Testis (tissue), 2 donors: ENCODE measurements at regions not wholly inside any gene's neighbourhood (a gene's known extent, or its start where the extent isn't known, plus 50 kb on each side); places are given as distances from the start of the nearest gene placed in this dataset.

Source experiments
- DNase-seq: peaks from one replicate; pipeline ENCODE4 v3.0.0-alpha.2; 2019
- H3K27ac ChIP-seq, 2 donors: fragments of 200-600 bp; sonication (generic); one replicate each; pipeline ENCODE4 v1.5.1; 2019
- H3K27me3 ChIP-seq: fragments of 200-600 bp; sonication (generic); one replicate; pipeline ENCODE4 v1.5.1; 2019
- H3K36me3 ChIP-seq: fragments of 200-600 bp; sonication (generic); one replicate; pipeline ENCODE4 v1.5.1; 2017; ENCODE audit warnings: low read depth; ENCODE audit errors: missing control alignments
- H3K4me1 ChIP-seq: fragments of 200-600 bp; sonication (generic); one replicate; pipeline ENCODE4 v1.5.1; 2019
- H3K4me3 ChIP-seq, 2 donors: fragments of 200-600 bp; sonication (generic); one replicate each; pipeline ENCODE4 v1.5.1; 2017 to 2019
- H3K9me3 ChIP-seq: fragments of 200-600 bp; sonication (generic); one replicate; pipeline ENCODE4 v1.5.1; 2017
- CTCF ChIP-seq, 3 experiments: fragments of 450-650 bp in 2 of 3; fragments of 200-600 bp in 1 of 3; sonication (generic) in 1 of 3; IDR thresholded peaks; one replicate each; pipeline ENCODE4 v1.5.1; 2016 to 2019; ENCODE audit warnings: antibody characterized with exemption in 3 of 3, mild to moderate bottlenecking in 2 of 3, moderate library complexity in 1 of 3
- POLR2A ChIP-seq: fragments of 450-650 bp; IDR thresholded peaks from one replicate; pipeline ENCODE4 v1.6.1; 2017; ENCODE audit warnings: antibody characterized with exemption, mild to moderate bottlenecking, moderate library complexity
- WGBS, 2 donors: methylation state at CpG; one replicate each; pipeline ENCODE4 v1.1.5; 2018; 5-methylcytosine and 5-hydroxymethylcytosine counted together
- intact Hi-C: fragments of 100-400 bp; cut with DNase I; formaldehyde crosslinking; loops from one replicate; pipeline ENCODE4 v1.15.1; 2023; ENCODE audit warnings: low total_unique reads

GRCh38 chr15:69963385-69963784, 134.3 kb downstream of the TLE3 start:
- no peaks in the 10 kb centered on the region for H3K4me1 ChIP-seq
- H3K27ac ChIP-seq = no peak overlapping the region
- TF ChIP-seq CTCF (IDR thresholded peaks at IDR 0.05) (no peak), POLR2A (no peak)
- no peaks in the 10 kb centered on the region for H3K9me3 ChIP-seq
- no peaks in the 10 kb centered on the region for H3K27me3 ChIP-seq
- no peaks in the 10 kb centered on the region for H3K36me3 ChIP-seq
- no peak overlapping the region for H3K4me3 ChIP-seq
- intact Hi-C loops = no loop called here
- no peak for DNase-seq

GRCh38 chr15:69971771-69972170, 125.9 kb downstream of the TLE3 start:
- TF ChIP-seq CTCF (IDR thresholded peaks at IDR 0.05) (no peak), POLR2A (no peak)
- Histone ChIP-seq H3K27me3 (no peaks in the 10 kb centered on the region), H3K9me3 (no peaks in the 10 kb centered on the region), H3K4me3 (no peak overlapping the region), H3K27ac (no peak overlapping the region), H3K4me1 (no peaks in the 10 kb centered on the region), H3K36me3 (no peaks in the 10 kb centered on the region)
- no peak for DNase-seq
- intact Hi-C loops = no loop called here
- 88% methylated on average over 2 of the region's 2 CpGs for WGBS, 2 donors

- intact Hi-C loops = no loop called here
- DNase-seq = no peak
- H3K27me3 ChIP-seq = no peaks in the 10 kb centered on the region
- TF ChIP-seq CTCF (IDR thresholded peaks at IDR 0.05) (no peak), POLR2A (no peak)
- H3K4me1 ChIP-seq = no peaks in the 10 kb centered on the region
- 82 to 85% methylated on average over 3 of the region's 3 CpGs for WGBS, 2 donors
- no peaks in the 10 kb centered on the region for H3K9me3 ChIP-seq
- no peak overlapping the region for H3K4me3 ChIP-seq
- H3K27ac ChIP-seq = no peak overlapping the region
- H3K36me3 ChIP-seq = no peaks in the 10 kb centered on the region
These were observed 125.3 kb downstream of the TLE3 start for GRCh38 chr15:69972436-69972835.

GRCh38 chr15:69973102-69973714, 124.5 kb downstream of the TLE3 start:
- H3K27ac ChIP-seq = no peak overlapping the region
- no peaks in the 10 kb centered on the region for H3K9me3 ChIP-seq
- WGBS, 2 donors = 57 to 60% methylated on average over 6 of the region's 6 CpGs
- TF ChIP-seq POLR2A (no peak), CTCF (IDR thresholded peaks at IDR 0.05) (no peak)
- no peaks in the 10 kb centered on the region for H3K4me1 ChIP-seq
- intact Hi-C loops = no loop called here
- no peaks in the 10 kb centered on the region for H3K27me3 ChIP-seq
- no peaks in the 10 kb centered on the region for H3K36me3 ChIP-seq
- no peak overlapping the region for H3K4me3 ChIP-seq
- DNase-seq = no peak

GRCh38 chr15:69973880-69974279, 123.8 kb downstream of the TLE3 start:
- no peak for DNase-seq
- 65 to 69% methylated on average over 4 of the region's 4 CpGs for WGBS, 2 donors
- no peaks in the 10 kb centered on the region for H3K4me1 ChIP-seq
- intact Hi-C loops = no loop called here
- H3K36me3 ChIP-seq = no peaks in the 10 kb centered on the region
- H3K4me3 ChIP-seq = no peak overlapping the region
- H3K27ac ChIP-seq = no peak overlapping the region
- H3K9me3 ChIP-seq = no peaks in the 10 kb centered on the region
- H3K27me3 ChIP-seq = no peaks in the 10 kb centered on the region
- TF ChIP-seq POLR2A = no peak
